Inflammatory macrophage treated with lipopolysaccharide for 4 hours (primary cell): ENCODE measurements at regions not wholly inside any gene's neighbourhood (a gene's known extent, or its start where the extent isn't known, plus 50 kb on each side); places are given as distances from the start of the nearest gene placed in this dataset.
"Not testable (repeated sequence)": the region's sequence is repeated elsewhere in the genome, so short reads cannot be mapped to it uniquely, and the experiment has no call there.

Experiments used
- DNase-seq: peaks from one replicate; pipeline ENCODE4 v3.0.0-alpha.2; 2020

GRCh38 chr1:232859216-232859615 is 54.0 kb downstream of the MAP10 start:
- no peak for DNase-seq

- no peak for DNase-seq
Observed at GRCh38 chr1:232861107-232861506, 55.9 kb downstream of the MAP10 start.

GRCh38 chr1:232863544-232864275 is 58.5 kb downstream of the MAP10 start:
- no peak for DNase-seq

- no peak for DNase-seq
Observed at GRCh38 chr1:232865102-232865931, 60.1 kb downstream of the MAP10 start.

- no peak for DNase-seq
Observed at GRCh38 chr1:232868793-232869491, 63.7 kb downstream of the MAP10 start.

GRCh38 chr1:232871291-232871969 is 66.2 kb downstream of the MAP10 start:
- not testable (repeated sequence) for DNase-seq

GRCh38 chr1:232872284-232872683 is 67.1 kb downstream of the MAP10 start:
- no peak for DNase-seq

- DNase-seq, result no peak
Observed at GRCh38 chr1:232872738-232873137, 67.5 kb downstream of the MAP10 start.

- DNase-seq, result no peak
Observed at GRCh38 chr1:232873412-232873811, 68.2 kb downstream of the MAP10 start.

- DNase-seq, result no peak
Observed at GRCh38 chr1:232873931-232874330, 68.7 kb downstream of the MAP10 start.

GRCh38 chr1:232875536-232875935 is 70.3 kb downstream of the MAP10 start:
- no peak for DNase-seq

- DNase-seq, result no peak
Observed at GRCh38 chr1:232876506-232877364, 71.5 kb downstream of the MAP10 start.

- DNase-seq, result no peak
Observed at GRCh38 chr1:232877365-232878028, 72.3 kb downstream of the MAP10 start.

- DNase-seq, result no peak
Observed at GRCh38 chr1:232878086-232878485, 72.3 kb upstream of the NTPCR start.

- DNase-seq, result peak; percentile 19
Observed at GRCh38 chr1:232880354-232880753, 70.1 kb upstream of the NTPCR start.

- no peak for DNase-seq
Observed at GRCh38 chr1:232883992-232884661, 66.3 kb upstream of the NTPCR start.

- DNase-seq, result no peak
Observed at GRCh38 chr1:232886271-232886670, 64.1 kb upstream of the NTPCR start.

- no peak for DNase-seq
Observed at GRCh38 chr1:232890340-232890943, 60.0 kb upstream of the NTPCR start.

- no peak for DNase-seq
Observed at GRCh38 chr1:232891071-232891470, 59.3 kb upstream of the NTPCR start.

- DNase-seq, result no peak
Observed at GRCh38 chr1:232891656-232892317, 58.6 kb upstream of the NTPCR start.
